Cardiac septum (tissue), 1 donor: ENCODE measurements at regions not wholly inside any gene's neighbourhood (a gene's known extent, or its start where the extent isn't known, plus 50 kb on each side); places are given as distances from the start of the nearest gene placed in this dataset.

Experiments
- DNase-seq: peaks from one replicate; pipeline ENCODE4 v3.0.0-alpha.2; 2020; ENCODE audit warnings: low spot score
- intact Hi-C: fragments of 100-400 bp; cut with DNase I; formaldehyde crosslinking; loops from one replicate; pipeline ENCODE4 v1.14.0; 2022
- donor health status: DM: no; HTN: no; CAD: no.

GRCh38 chr18:70432804-70433400 lies 144.1 kb downstream of the SOCS6 start:
- intact Hi-C loops: no loop called here
- no peak for DNase-seq

GRCh38 chr18:70431203-70431624 lies 142.4 kb downstream of the SOCS6 start:
- intact Hi-C loops: no loop called here
- DNase-seq: no peak

- no peak for DNase-seq
- intact Hi-C loops: no loop called here
Measured at GRCh38 chr18:70430501-70431173, 141.8 kb downstream of the SOCS6 start.

DNA sequence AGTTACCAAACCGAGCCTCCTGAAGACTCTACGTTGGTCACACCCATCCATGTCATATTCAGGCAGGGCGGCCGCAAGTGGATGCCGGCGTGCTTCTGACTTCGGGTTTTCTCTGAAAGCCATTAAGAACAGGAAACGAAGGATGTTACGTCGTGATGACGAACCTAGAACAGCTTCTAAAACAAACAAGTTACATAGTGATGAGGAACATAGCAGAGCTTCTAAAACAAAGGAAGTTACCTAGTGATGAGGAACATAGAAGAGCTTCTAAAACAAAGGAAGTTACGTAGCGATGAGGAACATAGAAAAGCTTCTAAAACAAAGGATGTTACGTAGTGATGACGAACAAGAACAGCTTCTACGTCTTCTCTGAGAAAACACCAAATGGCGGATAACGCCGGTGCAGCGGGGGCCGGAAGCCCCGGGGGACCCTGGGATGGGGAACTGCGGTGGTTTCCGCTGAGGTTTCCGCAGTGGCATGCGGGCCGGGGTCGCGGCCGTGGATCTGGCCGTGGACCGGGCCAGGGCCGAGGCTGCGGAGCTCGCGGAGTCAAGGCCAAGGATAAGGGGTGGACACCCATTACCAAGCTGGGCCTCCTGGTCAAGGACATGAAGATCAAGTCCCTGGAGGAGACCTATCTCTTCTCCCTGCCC lies 141.1 kb downstream of the SOCS6 start:
- intact Hi-C loops: no loop called here
- DNase-seq: no peak

DNA sequence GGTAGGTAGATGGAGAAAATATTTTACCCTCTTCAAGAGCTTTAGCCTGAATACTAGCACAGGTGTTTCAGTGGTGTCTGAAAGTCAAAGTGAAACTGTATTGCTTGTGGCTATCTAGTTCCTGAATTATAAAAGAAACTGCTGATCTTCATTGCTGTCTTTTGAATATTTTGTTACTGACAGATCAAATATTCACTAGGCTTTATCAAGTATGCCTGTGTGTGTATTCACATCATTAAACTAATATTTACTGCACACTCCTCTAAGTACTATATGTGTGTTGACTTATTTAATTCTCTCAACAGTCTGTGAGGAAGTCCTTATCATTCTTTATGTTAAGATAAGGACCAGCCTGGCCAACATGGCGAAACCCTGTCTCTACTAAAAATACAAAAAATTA lies 139.6 kb downstream of the SOCS6 start:
- no peak for DNase-seq
- intact Hi-C loops: no loop called here

GRCh38 chr18:70426818-70427217 lies 138.0 kb downstream of the SOCS6 start:
- no peak for DNase-seq
- intact Hi-C loops: no loop called here

DNA sequence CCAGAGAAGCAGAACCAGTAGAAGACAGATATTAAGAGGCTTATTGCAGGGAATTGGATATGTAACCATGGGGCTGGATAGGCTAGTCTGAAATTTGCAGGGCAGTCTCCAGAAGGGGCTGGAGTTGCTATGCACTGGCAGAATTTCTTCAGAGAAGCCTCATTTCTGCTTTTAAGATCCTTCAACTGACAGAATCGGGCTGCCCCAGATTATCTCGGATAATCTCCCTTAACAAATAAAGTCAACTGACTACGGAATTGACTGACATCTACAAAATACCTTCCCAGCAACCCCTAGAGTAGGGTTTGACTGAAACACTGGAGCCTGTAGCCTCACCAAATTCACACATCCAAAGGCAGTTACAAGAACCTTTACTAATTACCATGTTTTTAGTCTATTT lies 136.4 kb downstream of the SOCS6 start:
- DNase-seq: no peak
- intact Hi-C loops: no loop called here

DNA sequence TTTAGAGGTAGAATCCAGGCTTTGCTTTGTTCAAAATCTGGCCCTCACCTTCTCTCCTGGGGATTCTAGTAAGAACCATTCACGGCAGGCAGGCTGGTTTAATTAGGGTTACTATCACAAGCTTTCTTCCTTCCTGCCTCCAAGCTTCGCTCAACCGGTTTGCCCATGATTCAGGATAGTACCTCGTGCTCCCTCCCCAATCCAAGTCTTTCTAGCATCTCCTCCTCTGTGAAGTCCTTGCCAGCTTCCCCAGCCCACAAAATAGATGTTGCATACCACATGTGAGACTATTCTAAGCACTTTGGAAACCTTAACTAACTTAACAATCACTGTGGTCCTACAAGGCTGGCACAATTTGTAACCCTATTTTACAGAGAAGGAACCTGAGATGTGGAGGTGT lies 135.1 kb downstream of the SOCS6 start:
- no peak for DNase-seq
- intact Hi-C loops: loop anchor here (5.0 kb wide), 1 partner anchor 137 kb away; the partner anchor contains the start of gene SOCS6

- intact Hi-C loops: loop anchor here (5.0 kb wide), 1 partner anchor 136 kb away; the partner anchor contains the start of gene SOCS6
Measured at GRCh38 chr18:70423120-70423519, 134.3 kb downstream of the SOCS6 start.

GRCh38 chr18:70422391-70422965 lies 133.6 kb downstream of the SOCS6 start:
- intact Hi-C loops: loop anchor here (5.0 kb wide), 1 partner anchor 135 kb away; the partner anchor contains the start of gene SOCS6
- no peak for DNase-seq

More at GRCh38 chr18:70423120-70423519, 134.3 kb downstream of the SOCS6 start:
- DNase-seq: no peak

- DNase-seq: peak; percentile 84
- intact Hi-C loops: loop anchor here (5.0 kb wide), 1 partner anchor 134 kb away; the partner anchor contains the start of gene SOCS6
Measured at GRCh38 chr18:70421471-70422390, 132.9 kb downstream of the SOCS6 start.

GRCh38 chr18:70420146-70420898 lies 131.5 kb downstream of the SOCS6 start:
- DNase-seq: no peak
- intact Hi-C loops: loop anchor here (5.0 kb wide), 1 partner anchor 133 kb away; the partner anchor contains the start of gene SOCS6

- intact Hi-C loops: no loop called here
- DNase-seq: no peak
Measured at GRCh38 chr18:70419526-70419925, 130.7 kb downstream of the SOCS6 start.

- no peak for DNase-seq
- intact Hi-C loops: no loop called here
Measured at GRCh38 chr18:70418546-70419311, 129.9 kb downstream of the SOCS6 start.

DNA sequence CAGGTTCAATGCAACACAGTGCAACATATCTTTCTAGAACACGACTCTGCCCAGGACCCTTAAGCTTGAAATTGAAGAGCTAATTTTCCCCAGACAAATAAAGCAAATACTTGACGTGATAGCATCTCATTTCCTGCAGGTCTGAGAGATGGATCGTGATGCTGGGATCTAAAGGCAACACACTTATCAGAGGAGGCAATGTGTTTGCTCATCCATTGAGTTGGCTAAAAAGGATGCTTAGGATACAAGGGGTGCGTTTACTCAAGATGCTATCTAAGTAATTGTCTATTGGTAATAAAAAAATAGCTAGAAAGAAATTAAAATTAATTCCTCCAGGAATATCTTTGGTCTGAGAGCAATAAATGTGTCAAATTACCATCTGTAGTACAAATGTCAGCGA lies 129.0 kb downstream of the SOCS6 start:
- intact Hi-C loops: no loop called here

GRCh38 chr18:70416496-70416895 lies 127.7 kb downstream of the SOCS6 start:
- intact Hi-C loops: no loop called here
- DNase-seq: no peak

More for the DNA sequence above, 129.0 kb downstream of the SOCS6 start:
- DNase-seq: no peak

DNA sequence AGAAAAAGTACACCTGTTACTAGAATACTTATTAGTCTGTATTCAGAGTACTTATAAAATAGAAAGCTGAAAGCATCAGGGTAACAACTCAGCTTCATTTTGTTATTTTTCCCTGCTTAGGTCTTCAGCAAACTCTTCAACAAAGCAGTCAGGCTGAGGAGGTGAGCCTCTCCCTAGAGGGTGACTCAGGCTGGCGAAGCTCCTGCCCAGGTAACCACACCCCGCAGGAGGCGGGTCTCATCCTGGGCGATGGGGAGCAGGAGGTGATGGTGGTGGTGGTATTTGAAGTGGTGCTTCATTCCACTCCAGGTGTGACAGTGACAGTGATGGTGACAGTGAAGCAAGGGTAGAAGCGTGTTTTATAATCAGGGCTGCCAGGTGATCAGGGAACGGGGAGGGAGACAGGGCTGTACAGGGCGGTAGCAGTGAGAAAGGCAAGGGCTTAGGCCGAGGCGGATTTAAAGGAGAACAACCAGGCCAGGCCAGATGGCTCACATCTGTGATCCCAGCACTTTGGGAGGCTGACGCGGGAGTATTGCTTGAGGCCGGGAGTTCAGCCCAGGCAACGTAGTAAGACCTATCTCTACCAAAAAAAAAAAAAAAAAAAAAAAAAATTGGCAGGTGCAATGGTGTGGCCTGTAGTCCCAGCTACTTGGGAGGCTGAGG lies 127.1 kb downstream of the SOCS6 start:
- intact Hi-C loops: no loop called here
- no peak for DNase-seq
